PC-3 (cell line): ENCODE measurements at regions not wholly inside any gene's neighbourhood (a gene's known extent, or its start where the extent isn't known, plus 50 kb on each side); places are given as distances from the start of the nearest gene placed in this dataset.

Source experiments
- ATAC-seq: fragments of 200-7000 bp; cut with Tn5 transposase; 2 replicates; pipeline ENCODE4 v1.9.1; 2020; ENCODE audit warnings: mild to moderate bottlenecking, moderate library complexity
- BruUV-seq: library from RNA; stranded (reverse); fragments of 400-500 nt; replicated peaks from 2 replicates; lab custom pipeline; 2021; lab: Mats Ljungman, UMichigan
- CTCF ChIA-PET: fragments of 300-600 bp; sonication (Branson Sonifier 250); formaldehyde crosslinking; loops from one replicate; lab custom pipeline; 2022; ENCODE audit warnings: antibody characterized with exemption; lab: Charles Lee
- POLR2A ChIA-PET: fragments of 300-600 bp; sonication (Branson Sonifier 250); formaldehyde crosslinking; loops from one replicate; lab custom pipeline; 2022; ENCODE audit warnings: antibody characterized with exemption; ENCODE audit not compliant: unreplicated experiment; lab: Charles Lee
- DNase-seq: peaks from one replicate; pipeline ENCODE4 v3.0.0-alpha.2; 2015
- H2AFZ ChIP-seq: fragments of 300-600 bp; sonication (generic); 2 replicates; pipeline ENCODE4 v1.6.0; 2016; ENCODE audit warnings: antibody characterized with exemption, low read length
- H3F3A ChIP-seq: fragments of 300-600 bp; sonication (generic); one replicate; pipeline ENCODE4 v1.6.0; 2017; ENCODE audit warnings: antibody characterized with exemption, low read length, control low read depth, mild to moderate bottlenecking; ENCODE audit not compliant: unreplicated experiment
- H3K27ac ChIP-seq: fragments of 300-600 bp; sonication (generic); 2 replicates; pipeline ENCODE4 v1.5.1; 2016; ENCODE audit warnings: mild to moderate bottlenecking, low read length
- H3K27me3 ChIP-seq: fragments of 300-600 bp; sonication (generic); 2 replicates; pipeline ENCODE4 v1.6.1; 2016; ENCODE audit warnings: low read length, mixed read lengths
- H3K36me3 ChIP-seq: fragments of 300-600 bp; sonication (generic); 2 replicates; pipeline ENCODE4 v1.6.1; 2016; ENCODE audit warnings: low read depth, mixed run types, low read length, mixed read lengths
- H3K4me1 ChIP-seq: fragments of 300-600 bp; sonication (generic); 2 replicates; pipeline ENCODE4 v1.5.1; 2016; ENCODE audit warnings: low read length; ENCODE audit not compliant: insufficient read depth
- H3K4me2 ChIP-seq: fragments of 300-600 bp; sonication (generic); 2 replicates; pipeline ENCODE4 v1.6.0; 2016; ENCODE audit warnings: low read length
- H3K4me3 ChIP-seq: fragments of 300-600 bp; sonication (generic); 2 replicates; pipeline ENCODE4 v1.5.1; 2016; ENCODE audit warnings: mild to moderate bottlenecking, low read length, mixed read lengths
- H3K79me2 ChIP-seq: fragments of 300-600 bp; sonication (generic); 2 replicates; pipeline ENCODE4 v1.6.1; 2017; ENCODE audit warnings: low read length, mixed read lengths
- H3K9ac ChIP-seq: fragments of 300-600 bp; sonication (generic); 2 replicates; pipeline ENCODE4 v1.6.0; 2016; ENCODE audit warnings: mild to moderate bottlenecking, low read length
- H3K9me2 ChIP-seq: fragments of 300-600 bp; sonication (generic); replicated peaks from 2 replicates; pipeline ENCODE4 v1.6.1; 2016; ENCODE audit warnings: mixed run types, low read length, mixed read lengths
- H3K9me3 ChIP-seq: fragments of 300-600 bp; sonication (generic); 2 replicates; pipeline ENCODE4 v1.6.1; 2016; ENCODE audit warnings: low read length, mixed read lengths
- H4K20me1 ChIP-seq: fragments of 300-600 bp; sonication (generic); 2 replicates; pipeline ENCODE4 v1.6.1; 2016; ENCODE audit warnings: low read length, mixed read lengths
- EZH2 ChIP-seq: fragments of 300-600 bp; sonication (generic); IDR thresholded peaks from one replicate; pipeline ENCODE4 v1.6.1; 2017; ENCODE audit warnings: antibody characterized with exemption, mild to moderate bottlenecking, low read length; ENCODE audit not compliant: unreplicated experiment
- EZH2phosphoT487 ChIP-seq: fragments of 300-600 bp; sonication (generic); IDR thresholded peaks from 2 replicates; pipeline ENCODE4 v1.6.1; 2018; ENCODE audit warnings: mild to moderate bottlenecking, antibody characterized with exemption, low read length, borderline replicate concordance
- intact Hi-C: fragments of 100-400 bp; cut with micrococcal nuclease; formaldehyde crosslinking; loops from 2 replicates; pipeline ENCODE4 v1.9.0; 2023
- TF ChIP-seq, protein P1 (sequence below): fragments of 300-600 bp; sonication (generic); conservative IDR thresholded peaks from 2 replicates; pipeline ENCODE4 v1.5.1; 2017; ENCODE audit warnings: antibody characterized with exemption, low read depth, mild to moderate bottlenecking, low read length

DNA sequence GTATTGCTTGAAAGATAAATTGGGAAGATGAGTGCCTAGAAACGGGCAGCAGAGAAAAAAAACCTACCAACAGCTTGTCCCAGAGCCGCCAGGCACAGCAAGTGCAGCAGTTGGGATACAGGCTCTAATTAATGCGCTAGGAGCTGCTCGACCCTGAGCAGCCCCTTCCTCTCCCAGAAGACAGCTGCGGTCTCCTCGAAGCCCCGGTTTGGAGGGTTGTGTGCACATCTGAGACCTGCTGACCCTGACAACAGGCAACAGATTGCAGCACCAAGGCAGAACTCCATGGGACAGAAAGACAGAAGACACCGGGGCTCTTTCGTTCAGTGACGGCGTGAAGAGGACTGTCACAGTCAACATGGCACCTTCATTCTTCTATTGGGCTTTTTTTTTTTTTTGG is 101.4 kb downstream of the TSEN15 start:
- Histone ChIP-seq H3K27me3 (no peaks in the 10 kb centered on the region; the same call in 1 of the 2 replicates), H3K27ac (no peak overlapping the region), H3K9ac (no peak overlapping the region), H3K79me2 (no peaks in the 10 kb centered on the region), H2AFZ (no peak overlapping the region), H3K36me3 (no peaks in the 10 kb centered on the region), H3K4me1 (no peaks in the 10 kb centered on the region), H3K4me3 (no peak overlapping the region), H3K9me3 (no peaks in the 10 kb centered on the region), H3K4me2 (no peak overlapping the region), H3K9me2 (no peaks in the 10 kb centered on the region), H3F3A (no peaks in the 10 kb centered on the region), H4K20me1 (no peaks in the 10 kb centered on the region)
- intact Hi-C loops: no loop called here
- DNase-seq (no peak), ATAC-seq (no peak)
- ChIA-PET POLR2A (no interaction called here), CTCF (no interaction called here)
- no peak for TF ChIP-seq EZH2
- TF ChIP-seq EZH2phosphoT487: no peak
- TF ChIP-seq, protein P1, sequence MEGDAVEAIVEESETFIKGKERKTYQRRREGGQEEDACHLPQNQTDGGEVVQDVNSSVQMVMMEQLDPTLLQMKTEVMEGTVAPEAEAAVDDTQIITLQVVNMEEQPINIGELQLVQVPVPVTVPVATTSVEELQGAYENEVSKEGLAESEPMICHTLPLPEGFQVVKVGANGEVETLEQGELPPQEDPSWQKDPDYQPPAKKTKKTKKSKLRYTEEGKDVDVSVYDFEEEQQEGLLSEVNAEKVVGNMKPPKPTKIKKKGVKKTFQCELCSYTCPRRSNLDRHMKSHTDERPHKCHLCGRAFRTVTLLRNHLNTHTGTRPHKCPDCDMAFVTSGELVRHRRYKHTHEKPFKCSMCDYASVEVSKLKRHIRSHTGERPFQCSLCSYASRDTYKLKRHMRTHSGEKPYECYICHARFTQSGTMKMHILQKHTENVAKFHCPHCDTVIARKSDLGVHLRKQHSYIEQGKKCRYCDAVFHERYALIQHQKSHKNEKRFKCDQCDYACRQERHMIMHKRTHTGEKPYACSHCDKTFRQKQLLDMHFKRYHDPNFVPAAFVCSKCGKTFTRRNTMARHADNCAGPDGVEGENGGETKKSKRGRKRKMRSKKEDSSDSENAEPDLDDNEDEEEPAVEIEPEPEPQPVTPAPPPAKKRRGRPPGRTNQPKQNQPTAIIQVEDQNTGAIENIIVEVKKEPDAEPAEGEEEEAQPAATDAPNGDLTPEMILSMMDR: no peak
- no TSS peak for BruUV-seq

DNA sequence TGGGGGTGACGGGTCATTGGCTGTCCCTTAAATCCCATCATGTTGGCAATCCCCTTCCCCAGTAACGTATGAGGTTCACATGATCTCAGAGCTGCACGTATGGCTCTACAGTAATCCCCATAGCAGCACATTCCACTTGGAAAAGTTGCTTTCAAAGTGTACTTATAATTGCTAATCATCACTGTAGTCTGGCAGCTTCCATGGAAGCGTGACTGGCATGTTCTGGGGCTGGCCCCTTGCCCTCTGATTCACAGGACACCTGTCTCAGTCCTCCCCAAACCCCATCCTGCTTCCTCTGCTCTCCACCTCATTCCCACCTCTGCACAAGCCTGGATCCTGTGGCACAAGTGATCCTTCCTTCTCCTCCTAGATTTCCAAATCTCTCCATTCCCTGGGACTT is 102.2 kb downstream of the TSEN15 start:
- no TSS peak for BruUV-seq
- ChIA-PET CTCF (no interaction called here), POLR2A (no interaction called here)
- Histone ChIP-seq H3K4me3 (no peak overlapping the region), H2AFZ (no peak overlapping the region), H3K9me2 (no peaks in the 10 kb centered on the region), H3K9me3 (no peaks in the 10 kb centered on the region), H3K36me3 (no peaks in the 10 kb centered on the region), H3F3A (no peaks in the 10 kb centered on the region), H3K4me2 (no peak overlapping the region), H3K27ac (no peak overlapping the region), H4K20me1 (no peaks in the 10 kb centered on the region), H3K79me2 (no peaks in the 10 kb centered on the region), H3K9ac (no peak overlapping the region), H3K27me3 (no peaks in the 10 kb centered on the region; the same call in 1 of the 2 replicates), H3K4me1 (no peaks in the 10 kb centered on the region)
- no peak for ATAC-seq
- TF ChIP-seq EZH2 (no peak), EZH2phosphoT487 (no peak)
- TF ChIP-seq, protein P1: no peak
- no peak for DNase-seq
- intact Hi-C loops: no loop called here

DNA sequence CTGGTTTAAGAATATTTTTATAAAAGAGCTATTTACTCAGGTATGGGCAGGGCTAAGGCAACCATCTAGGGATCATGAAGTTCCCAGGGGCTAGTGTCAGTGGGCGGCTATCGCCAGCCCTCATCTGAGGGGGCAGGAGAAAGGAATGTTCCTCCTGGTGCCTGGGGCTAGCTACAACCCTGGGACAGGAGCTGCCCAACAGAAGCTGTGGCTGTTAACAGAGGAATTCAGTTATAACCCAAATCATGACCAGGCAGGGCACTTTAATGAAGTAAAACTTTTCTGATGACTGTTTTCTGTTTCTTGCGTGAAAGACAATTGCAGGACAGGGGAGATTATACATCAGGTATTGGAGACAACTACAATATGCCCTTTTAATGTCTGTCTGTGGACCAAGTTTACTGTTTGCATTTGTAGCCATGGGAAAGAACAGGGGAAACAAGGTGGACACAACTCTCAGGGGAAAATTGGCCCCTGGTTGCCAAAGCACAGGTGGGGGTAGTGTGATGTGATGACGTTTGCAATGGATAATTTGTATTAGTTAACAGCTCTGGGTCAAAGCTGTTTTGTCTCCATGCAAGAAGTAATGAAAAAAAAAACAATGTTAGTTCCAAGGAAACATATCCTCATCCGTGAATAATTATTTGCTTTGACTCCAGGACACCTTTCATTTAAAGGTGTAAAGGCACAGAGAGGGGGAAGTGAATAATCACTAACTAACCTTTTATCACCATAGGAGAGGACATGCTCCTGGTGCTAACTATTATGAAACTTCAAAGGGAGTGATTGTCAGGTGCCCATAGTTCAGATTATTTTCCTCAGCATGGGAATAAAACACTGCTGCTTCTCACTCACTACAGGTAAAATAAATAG is 105.2 kb downstream of the TSEN15 start:
- POLR2A ChIA-PET: no interaction called here
- Histone ChIP-seq H3K4me2 (no peak overlapping the region), H3K9ac (no peak overlapping the region)

More for the DNA sequence above, 105.2 kb downstream of the TSEN15 start:
- DNase-seq (no peak), ATAC-seq (no peak)
- Histone ChIP-seq H3K27ac (no peak overlapping the region), H4K20me1 (no peaks in the 10 kb centered on the region), H2AFZ (no peak overlapping the region), H3K4me1 (no peaks in the 10 kb centered on the region), H3K36me3 (no peaks in the 10 kb centered on the region), H3K4me3 (no peak overlapping the region), H3F3A (no peaks in the 10 kb centered on the region), H3K9me3 (no peaks in the 10 kb centered on the region), H3K27me3 (no peaks in the 10 kb centered on the region; the same call in 1 of the 2 replicates), H3K79me2 (no peaks in the 10 kb centered on the region), H3K9me2 (no peaks in the 10 kb centered on the region)
- no TSS peak for BruUV-seq
- TF ChIP-seq EZH2phosphoT487: no peak
- no peak for TF ChIP-seq EZH2
- TF ChIP-seq, protein P1: no peak
- intact Hi-C loops: no loop called here
- CTCF ChIA-PET: no interaction called here
